ENCODE measurements at regions not wholly inside any gene's neighbourhood (a gene's known extent, or its start where the extent isn't known, plus 50 kb on each side); places are given as distances from the start of the nearest gene placed in this dataset.
"Not testable (repeated sequence)": the region's sequence is repeated elsewhere in the genome, so short reads cannot be mapped to it uniquely, and the experiment has no call there.

DNA sequence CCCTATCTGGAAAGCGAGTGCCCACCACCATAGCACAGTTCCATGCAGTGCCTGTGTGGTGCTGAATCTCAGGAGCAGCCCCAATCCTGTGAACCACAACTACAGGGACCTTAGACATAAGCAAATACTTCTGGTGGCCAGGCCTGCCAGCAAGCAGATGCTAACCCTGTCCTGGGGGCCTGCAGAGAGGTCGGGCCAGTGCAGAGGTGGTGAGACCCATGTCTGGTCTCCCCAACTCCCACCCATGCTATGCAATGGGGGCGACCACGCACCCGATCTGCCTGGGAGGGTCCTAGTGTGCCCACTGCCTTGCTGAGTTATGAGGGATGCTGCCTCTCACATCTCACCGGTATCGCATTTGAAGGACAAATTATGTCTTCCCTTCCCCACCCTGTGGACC lies 151.6 kb upstream of the ZNF337 start:
- DNase-seq (ENCODE audit: low read depth): no peak
- TF ChIP-seq, protein P1, sequence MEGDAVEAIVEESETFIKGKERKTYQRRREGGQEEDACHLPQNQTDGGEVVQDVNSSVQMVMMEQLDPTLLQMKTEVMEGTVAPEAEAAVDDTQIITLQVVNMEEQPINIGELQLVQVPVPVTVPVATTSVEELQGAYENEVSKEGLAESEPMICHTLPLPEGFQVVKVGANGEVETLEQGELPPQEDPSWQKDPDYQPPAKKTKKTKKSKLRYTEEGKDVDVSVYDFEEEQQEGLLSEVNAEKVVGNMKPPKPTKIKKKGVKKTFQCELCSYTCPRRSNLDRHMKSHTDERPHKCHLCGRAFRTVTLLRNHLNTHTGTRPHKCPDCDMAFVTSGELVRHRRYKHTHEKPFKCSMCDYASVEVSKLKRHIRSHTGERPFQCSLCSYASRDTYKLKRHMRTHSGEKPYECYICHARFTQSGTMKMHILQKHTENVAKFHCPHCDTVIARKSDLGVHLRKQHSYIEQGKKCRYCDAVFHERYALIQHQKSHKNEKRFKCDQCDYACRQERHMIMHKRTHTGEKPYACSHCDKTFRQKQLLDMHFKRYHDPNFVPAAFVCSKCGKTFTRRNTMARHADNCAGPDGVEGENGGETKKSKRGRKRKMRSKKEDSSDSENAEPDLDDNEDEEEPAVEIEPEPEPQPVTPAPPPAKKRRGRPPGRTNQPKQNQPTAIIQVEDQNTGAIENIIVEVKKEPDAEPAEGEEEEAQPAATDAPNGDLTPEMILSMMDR (IDR thresholded peaks at IDR 0.05; ENCODE audit: insufficient read depth, low read depth, low read length): no peak
- Histone ChIP-seq H3K36me3 (ENCODE audit: control insufficient read depth, insufficient read depth, low read length) (no peaks in the 10 kb centered on the region), H3K27me3 (ENCODE audit: control insufficient read depth, insufficient read depth, low read length) (no peaks in the 10 kb centered on the region), H3K4me3 (ENCODE audit: low read depth, low read length) (no peak overlapping the region)
- POLR2A ChIA-PET: no interaction called here
- CTCF ChIA-PET: no interaction called here

DNA sequence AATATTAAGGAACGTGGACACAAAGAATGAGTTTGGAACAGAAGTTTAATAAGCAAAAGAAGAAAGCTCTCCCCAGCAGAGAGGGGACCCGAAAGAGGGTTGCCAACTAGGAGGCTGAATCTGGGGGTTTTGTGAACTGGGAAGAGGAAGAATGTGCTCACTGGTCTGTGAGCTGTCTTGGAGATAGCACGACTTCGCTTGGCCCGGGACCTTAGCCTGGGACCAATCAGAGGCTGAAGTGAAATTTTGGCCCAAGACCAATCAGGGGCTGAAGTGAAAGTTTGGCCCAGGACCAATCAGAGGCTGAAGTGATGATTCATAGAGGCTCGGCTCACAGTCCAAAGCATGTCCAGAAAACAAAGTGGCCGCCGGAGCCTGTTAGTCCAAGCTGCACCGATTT lies 148.0 kb upstream of the ZNF337 start:
- H3K27me3 ChIP-seq (ENCODE audit: control insufficient read depth, insufficient read depth, low read length); H3K36me3 ChIP-seq (ENCODE audit: control insufficient read depth, insufficient read depth, low read length); DNase-seq (ENCODE audit: low read depth); H3K4me3 ChIP-seq (ENCODE audit: low read depth, low read length); CTCF ChIA-PET; POLR2A ChIA-PET: not testable (repeated sequence)

DNA sequence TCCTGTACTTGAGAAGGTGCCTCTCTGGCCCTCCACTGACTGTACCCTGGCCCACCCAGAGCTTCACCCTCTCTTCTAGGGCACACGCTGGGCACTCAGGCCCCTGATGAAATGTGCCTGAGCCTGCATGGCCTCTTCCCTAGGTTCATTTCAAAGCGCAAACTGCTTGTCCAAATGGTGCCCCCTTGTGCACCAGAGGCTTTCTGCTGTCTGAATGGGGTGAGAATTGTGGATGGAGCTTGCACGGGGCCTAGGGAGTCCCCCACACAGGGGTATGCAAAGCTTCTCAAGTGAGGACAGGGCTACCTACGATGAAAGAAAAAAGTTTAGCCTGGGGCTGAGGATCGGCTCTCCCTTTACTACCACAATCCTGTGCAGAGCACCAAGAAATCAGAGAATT lies 116.9 kb upstream of the ZNF337 start:
- H3K36me3 ChIP-seq (ENCODE audit: control insufficient read depth, insufficient read depth, low read length); DNase-seq (ENCODE audit: low read depth); CTCF ChIA-PET; POLR2A ChIA-PET; H3K27me3 ChIP-seq (ENCODE audit: control insufficient read depth, insufficient read depth, low read length); H3K4me3 ChIP-seq (ENCODE audit: low read depth, low read length): not testable (repeated sequence)

DNA sequence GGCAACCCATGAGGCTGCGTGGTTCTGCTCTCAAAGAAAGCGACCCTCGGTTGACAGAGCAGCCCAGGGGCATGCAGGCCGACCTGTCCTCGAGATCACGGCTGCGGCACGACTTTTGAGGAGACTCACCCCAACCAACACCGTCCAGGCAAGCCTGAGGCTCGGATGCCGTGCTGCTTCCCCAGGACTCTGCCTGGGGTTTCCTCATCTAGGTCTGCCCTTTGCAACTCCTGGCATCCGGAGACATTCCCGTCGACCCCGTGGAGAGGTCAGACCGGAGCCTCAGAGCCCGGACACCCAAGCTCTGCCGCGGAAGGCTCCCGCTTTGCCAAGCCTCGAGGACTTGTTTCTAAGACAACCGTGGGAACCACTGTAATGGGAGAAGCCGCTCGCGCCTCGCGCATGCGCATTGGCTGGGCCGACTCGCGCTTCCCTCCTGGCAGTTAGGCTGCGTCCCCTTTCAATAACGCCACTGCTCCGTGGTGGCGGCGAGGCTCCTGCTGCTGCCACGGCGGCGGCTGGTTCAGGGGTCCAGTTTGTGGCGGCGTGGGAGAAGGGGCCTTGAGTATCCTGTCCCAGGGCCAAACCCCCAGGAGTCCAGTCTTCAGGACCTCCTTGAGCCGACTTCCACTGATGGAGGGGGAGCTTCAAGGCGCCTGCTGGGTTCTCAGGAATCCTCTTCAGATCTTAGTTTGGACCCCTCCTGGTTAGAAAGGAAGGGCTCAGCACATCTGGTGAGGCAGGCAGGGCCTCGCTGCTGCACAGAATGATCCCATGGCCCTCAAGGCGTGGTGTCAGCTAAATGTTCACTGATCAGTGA lies 101.7 kb upstream of the ZNF337 start:
- DNase-seq (ENCODE audit: low read depth); POLR2A ChIA-PET; H3K27me3 ChIP-seq (ENCODE audit: control insufficient read depth, insufficient read depth, low read length); H3K36me3 ChIP-seq (ENCODE audit: control insufficient read depth, insufficient read depth, low read length); H3K4me3 ChIP-seq (ENCODE audit: low read depth, low read length); CTCF ChIA-PET: not testable (repeated sequence)

DNA sequence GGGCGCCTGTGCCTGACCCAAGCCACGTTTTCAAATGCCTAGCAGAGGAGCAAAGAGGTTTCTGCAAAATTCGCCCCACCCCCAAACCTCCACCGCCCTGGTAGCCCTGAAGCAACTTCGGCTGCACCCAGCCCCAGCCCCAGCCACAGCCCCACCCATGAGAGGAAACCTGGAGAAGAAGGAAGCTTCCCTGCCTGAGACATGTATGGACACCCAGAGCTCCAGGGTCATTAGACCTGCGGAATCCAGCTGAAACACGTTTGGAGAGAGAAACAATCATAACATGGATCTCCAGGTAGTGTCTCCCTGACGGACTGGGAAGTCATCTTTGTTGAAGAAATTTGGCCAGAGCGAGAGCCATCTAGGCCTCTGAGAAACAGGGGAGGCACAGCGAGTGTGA lies 100.4 kb upstream of the ZNF337 start:
- POLR2A ChIA-PET; H3K4me3 ChIP-seq (ENCODE audit: low read depth, low read length); H3K27me3 ChIP-seq (ENCODE audit: control insufficient read depth, insufficient read depth, low read length); H3K36me3 ChIP-seq (ENCODE audit: control insufficient read depth, insufficient read depth, low read length); CTCF ChIA-PET; DNase-seq (ENCODE audit: low read depth): not testable (repeated sequence)

DNA sequence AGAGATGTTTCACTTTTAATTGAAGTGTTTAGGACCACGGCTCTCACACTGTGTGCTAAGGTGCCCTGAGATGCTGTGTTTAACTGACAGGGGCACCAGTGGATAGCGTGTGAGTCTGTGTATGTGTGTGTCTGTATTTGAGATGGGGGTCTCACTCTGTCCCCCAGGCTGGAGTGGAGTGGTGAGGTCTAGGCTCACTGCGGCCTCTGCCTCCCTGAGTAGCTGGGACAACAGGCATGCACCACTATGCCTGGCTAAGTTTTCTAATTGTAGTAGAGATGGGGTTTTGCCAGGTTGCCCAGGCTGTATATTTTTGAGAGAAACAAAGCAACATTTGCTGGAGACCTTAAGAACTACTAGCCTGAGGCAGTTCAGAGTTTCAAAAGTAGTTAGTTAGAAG lies 80.6 kb upstream of the ZNF337 start:
- H3K36me3 ChIP-seq (ENCODE audit: control insufficient read depth, insufficient read depth, low read length); H3K4me3 ChIP-seq (ENCODE audit: low read depth, low read length); DNase-seq (ENCODE audit: low read depth); CTCF ChIA-PET; POLR2A ChIA-PET; H3K27me3 ChIP-seq (ENCODE audit: control insufficient read depth, insufficient read depth, low read length): not testable (repeated sequence)

DNA sequence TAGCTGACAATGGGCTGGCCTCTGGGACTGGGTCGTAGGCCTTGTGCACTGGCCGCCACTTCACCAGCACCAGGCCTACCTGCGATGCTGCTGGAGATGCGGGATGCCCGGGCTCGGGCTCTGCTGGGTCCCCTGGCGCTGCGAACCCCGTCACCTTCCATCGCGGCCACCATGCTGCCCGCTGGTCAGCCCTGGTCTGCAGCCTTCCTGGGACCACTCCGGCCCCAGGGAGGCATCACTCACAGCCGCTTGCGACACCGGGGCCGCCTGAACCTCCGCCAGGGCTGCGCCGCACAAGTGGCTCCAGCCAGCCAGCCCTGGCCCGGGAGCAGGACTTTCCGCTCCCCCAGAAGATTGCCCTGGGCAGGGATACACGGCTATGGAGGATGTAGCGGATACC lies 78.1 kb upstream of the ZNF337 start:
- POLR2A ChIA-PET; DNase-seq (ENCODE audit: low read depth); H3K36me3 ChIP-seq (ENCODE audit: control insufficient read depth, insufficient read depth, low read length); H3K4me3 ChIP-seq (ENCODE audit: low read depth, low read length); H3K27me3 ChIP-seq (ENCODE audit: control insufficient read depth, insufficient read depth, low read length); CTCF ChIA-PET: not testable (repeated sequence)

DNA sequence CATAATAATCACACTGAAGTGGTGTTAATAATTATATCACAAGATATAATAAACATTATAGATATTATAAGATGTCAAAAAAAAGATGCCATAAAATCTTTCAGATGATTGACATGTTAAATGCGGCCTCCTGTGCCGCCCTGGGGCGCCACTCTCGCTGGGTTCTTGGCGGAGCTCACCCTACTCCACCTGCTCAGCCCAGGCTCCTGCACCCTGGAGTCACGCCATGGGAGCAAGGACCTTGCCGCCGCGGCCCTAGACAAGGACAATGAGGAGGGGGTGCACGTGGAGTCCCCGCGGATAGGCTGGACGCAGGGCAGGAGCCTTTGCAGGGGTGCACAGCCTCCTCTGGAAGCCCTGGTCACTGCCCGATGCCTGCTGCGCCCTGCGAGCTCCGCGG lies 77.5 kb upstream of the ZNF337 start:
- DNase-seq (ENCODE audit: low read depth); POLR2A ChIA-PET; CTCF ChIA-PET; H3K36me3 ChIP-seq (ENCODE audit: control insufficient read depth, insufficient read depth, low read length); H3K4me3 ChIP-seq (ENCODE audit: low read depth, low read length); H3K27me3 ChIP-seq (ENCODE audit: control insufficient read depth, insufficient read depth, low read length): not testable (repeated sequence)

DNA sequence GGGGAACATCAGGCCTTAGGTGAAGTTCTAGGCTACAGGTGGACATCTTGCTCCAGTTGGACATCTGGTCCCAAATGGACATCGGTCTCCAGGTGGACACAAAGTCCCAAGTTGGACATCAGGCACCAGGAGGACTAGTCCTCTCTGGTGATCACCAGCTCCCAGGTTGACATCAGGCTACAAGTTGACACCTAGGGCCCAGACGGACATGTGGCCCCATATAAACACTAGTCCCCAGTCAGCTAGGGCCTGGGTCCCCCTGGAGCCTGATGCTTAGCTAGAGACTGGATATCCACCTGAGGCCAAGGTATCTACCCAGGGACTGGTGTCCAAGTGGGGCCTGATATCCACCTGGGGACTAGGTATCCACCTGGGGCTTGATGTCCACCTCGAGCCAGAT lies 75.8 kb upstream of the ZNF337 start:
- H3K36me3 ChIP-seq (ENCODE audit: control insufficient read depth, insufficient read depth, low read length); H3K27me3 ChIP-seq (ENCODE audit: control insufficient read depth, insufficient read depth, low read length); CTCF ChIA-PET; DNase-seq (ENCODE audit: low read depth); H3K4me3 ChIP-seq (ENCODE audit: low read depth, low read length); POLR2A ChIA-PET: not testable (repeated sequence)

DNA sequence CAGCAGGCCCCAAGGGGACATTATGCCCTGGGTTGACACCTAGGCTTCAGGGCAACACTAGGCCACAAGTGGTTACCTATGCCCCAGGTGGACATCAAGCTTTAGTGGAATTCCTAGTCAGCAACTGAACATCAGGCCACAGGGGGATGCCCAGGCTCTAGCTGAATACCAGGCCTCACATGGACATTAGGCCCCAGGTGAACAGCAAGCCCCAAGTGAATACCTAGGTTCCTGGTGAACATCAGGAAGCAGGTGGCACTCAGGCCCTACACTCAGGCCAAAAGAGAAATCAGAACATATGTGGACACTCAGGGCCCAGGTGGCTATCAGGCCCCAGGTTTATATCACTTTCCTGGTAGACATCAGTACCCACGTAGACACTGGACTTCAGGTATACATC lies 75.2 kb upstream of the ZNF337 start:
- DNase-seq (ENCODE audit: low read depth); CTCF ChIA-PET: not testable (repeated sequence)

More for the DNA sequence above, 75.2 kb upstream of the ZNF337 start:
- H3K36me3 ChIP-seq (ENCODE audit: control insufficient read depth, insufficient read depth, low read length); H3K4me3 ChIP-seq (ENCODE audit: low read depth, low read length); H3K27me3 ChIP-seq (ENCODE audit: control insufficient read depth, insufficient read depth, low read length); POLR2A ChIA-PET: not testable (repeated sequence)
